ENCODE measurements at regions not wholly inside any gene's neighbourhood (a gene's known extent, or its start where the extent isn't known, plus 50 kb on each side); places are given as distances from the start of the nearest gene placed in this dataset.
"Not testable (repeated sequence)": the region's sequence is repeated elsewhere in the genome, so short reads cannot be mapped to it uniquely, and the experiment has no call there.

DNA sequence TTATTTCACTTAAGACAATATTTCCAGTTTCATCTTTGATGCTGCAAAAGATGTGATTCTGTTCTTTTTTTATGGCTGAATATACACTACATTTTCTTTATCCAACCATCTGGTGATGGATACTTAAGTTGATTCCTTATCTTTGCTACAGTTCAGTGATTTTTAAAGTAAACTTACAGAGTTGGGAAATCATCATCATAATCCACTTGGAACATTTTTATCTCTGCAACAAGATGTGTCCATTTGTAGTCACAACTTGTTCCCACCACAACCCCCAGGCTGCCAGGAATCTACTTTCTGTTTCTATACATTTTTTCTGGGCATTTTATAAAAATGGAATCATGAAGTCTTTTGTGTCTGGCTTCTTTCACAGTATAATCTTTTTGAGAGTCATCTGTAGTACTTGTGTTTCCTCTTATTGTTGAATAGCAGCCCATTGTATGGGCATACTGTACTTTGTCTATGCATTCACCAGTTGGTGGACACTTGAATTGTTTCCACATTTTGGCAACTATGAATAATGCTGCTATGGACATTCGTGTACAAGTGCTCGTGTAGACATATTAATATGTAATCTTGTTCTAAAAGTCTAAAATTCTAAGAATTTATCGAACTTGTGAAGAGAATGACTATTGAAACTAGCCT, 212.5 kb upstream of the DDHD1 start:
- no peak for DNase-seq (ENCODE audit: low read depth, low spot score)

DNA sequence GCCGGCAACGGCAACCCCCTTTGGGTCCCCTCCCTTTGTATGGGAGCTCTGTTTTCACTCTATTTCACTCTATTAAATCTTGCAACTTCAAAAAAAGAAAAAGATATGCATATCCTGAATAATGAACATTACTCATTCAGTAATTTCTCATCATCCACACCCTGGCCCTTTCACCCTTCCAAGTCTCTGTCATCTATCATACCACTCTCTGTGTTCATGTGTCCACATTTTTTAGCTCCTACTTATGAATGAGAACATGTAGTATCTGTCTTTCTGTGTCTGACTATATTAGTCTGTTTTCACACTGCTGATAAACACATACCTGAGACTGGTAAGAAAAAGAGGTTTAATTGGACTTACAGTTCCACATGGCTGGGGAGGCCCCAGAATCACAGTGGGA, 209.8 kb upstream of the DDHD1 start:
- not testable (repeated sequence) for DNase-seq (ENCODE audit: low read depth, low spot score)

DNA sequence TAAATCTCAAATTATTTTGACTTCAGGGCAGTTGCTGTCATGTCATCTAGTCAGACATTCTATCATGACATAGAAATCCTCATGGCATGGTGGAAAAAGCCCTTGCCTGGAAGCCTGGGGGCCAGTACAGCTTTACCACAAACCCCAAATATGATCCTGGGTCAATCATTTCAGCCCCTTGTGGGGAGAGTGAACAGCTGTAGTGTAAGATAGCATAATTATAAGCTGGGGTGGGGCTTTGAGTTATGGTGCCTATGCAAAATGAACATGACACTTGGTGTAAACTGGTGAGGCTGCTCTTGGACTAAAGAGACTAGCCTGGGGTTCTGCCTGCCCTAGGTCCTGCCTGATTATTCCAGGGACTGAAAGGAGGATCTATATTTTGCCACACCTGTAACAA, 207.7 kb upstream of the DDHD1 start:
- DNase-seq (ENCODE audit: low read depth, low spot score) = no peak

DNA sequence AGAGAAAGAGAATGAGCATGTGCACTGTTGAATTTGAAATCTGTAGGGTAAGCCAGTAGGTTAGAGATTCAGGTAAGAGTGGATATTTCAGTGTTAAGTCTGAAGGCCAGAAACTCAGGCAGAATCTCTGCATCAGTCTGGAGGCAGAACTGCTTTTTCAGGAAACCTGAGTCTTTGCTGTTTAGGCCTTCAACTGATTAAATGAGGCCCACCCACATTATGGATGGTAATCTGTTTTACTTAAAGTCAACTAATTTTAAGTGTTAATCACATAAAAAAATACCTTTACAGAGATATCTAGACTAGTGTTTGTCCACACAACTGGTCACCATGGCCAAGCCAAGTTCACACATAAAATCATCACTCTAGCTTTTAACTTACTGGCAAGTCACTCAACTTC, 205.0 kb upstream of the DDHD1 start:
- DNase-seq (ENCODE audit: low read depth, low spot score) = no peak

DNA sequence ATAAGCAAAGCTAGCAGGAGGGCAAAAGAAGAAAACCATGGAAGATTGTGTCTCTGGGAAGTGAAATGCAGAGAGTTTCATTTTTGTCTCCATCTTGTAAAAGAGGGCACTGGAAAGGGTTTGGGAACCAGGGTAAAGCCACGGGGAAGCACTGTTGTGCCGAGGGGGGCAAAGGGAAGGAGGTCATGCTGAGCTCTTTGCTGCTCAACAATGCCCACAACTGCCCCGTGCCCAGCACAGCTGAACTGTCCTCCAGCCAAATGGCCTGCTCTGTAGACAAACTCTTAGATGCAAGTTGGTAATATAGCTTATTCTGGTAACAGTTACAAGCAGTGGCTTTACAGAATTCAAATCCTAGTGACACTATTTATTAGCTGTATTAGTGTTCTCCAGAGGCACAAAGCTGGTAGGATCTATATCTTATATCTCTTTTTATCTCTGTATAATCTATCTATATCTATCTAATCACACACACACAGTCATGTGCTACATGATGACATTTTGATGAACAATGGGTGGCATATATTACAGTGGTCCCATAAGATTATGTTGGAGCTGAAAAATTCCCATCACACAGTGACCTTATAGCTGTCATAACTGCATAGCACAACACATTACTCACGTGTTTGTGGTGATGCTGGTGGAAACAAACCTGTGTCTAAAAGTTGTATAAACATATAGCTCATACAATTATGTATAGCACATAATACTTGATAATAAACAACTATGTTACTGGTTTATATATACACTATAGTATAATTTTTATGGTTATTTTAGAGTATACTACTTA, 203.4 kb upstream of the DDHD1 start:
- no peak for DNase-seq (ENCODE audit: low read depth, low spot score)

DNA sequence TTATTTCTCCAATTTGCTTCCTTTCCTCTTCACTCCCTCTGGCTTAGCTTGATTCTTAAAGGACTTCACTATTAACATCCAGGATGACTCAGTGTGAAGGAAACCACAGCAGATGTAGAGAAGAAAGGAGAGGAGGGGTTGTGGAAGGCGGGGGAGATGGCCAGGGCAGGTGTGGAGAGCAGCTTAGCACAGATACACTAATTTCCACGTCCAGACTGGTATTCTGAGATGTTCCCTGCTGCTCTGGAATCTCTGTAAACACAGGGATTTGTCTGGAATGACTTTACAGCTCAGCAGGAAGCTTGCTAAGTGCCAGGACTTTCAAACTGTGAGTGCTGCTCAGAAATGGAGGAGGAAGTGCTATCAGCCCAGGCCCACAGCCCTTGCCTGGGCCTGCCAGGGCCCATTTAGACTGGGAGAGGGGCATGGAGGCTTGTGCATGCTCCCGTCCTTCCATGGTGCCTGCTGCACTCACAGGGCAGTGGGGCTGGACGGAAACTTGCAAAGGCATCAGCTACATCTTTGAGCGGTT, 202.5 kb upstream of the DDHD1 start:
- DNase-seq (ENCODE audit: low read depth, low spot score) = peak; percentile 93

DNA sequence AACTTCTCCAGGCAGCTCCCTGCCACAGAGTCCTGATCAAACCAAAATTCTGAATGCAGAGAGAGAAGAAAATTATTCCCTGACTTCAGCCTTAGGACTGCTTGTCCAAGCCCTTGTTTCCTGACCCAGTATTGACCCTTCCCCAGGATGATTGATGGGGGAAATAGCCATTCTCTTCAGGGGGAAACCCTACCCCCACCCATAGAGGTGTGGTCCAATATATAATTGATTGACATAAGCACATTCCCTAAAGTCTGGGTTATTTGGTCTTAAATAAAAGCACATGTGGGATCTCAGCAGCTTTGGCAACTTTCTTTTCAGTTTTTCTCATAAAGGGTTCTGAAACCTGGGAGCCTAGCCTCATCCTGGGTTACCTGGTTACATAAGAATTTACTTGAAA, 201.2 kb upstream of the DDHD1 start:
- no peak for DNase-seq (ENCODE audit: low read depth, low spot score)

DNA sequence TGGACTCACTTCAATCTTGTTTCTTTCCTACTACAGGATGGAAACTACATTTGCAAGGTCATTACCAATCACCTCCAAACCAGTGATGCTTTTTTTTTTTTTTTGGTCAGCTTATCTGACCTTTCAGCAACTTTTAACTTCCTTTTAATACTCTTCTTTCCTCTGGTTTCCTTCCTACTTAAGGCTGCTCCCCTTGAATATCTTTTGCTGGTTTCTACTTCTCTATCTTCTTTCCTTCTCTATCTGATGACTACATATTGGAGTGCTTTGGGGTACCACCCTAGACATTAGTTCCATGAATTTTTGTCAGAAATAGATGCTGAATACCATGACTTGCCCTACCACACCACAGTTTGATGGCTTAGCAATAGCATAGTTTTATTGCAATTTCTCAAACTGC, 197.7 kb upstream of the DDHD1 start:
- no peak for DNase-seq (ENCODE audit: low read depth, low spot score)

DNA sequence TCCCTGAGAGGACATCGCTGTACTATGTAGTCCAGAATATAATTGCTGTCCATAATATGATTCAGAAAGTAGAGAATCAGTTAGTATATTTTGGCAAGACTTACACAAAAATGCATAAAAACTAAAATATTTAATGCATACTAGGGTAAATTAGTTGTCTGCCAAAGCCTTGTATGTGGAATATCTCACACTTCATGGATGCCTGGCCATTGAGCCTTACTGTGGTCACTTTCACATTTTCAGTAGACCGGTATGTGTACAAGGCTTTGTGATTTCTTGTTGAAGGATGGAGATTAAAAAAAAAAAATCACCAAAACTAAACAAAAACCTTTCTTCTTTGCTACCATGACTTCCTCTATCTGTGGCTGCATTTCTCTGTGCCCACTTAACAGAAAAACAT, 197.3 kb upstream of the DDHD1 start:
- DNase-seq (ENCODE audit: low read depth, low spot score) = no peak

DNA sequence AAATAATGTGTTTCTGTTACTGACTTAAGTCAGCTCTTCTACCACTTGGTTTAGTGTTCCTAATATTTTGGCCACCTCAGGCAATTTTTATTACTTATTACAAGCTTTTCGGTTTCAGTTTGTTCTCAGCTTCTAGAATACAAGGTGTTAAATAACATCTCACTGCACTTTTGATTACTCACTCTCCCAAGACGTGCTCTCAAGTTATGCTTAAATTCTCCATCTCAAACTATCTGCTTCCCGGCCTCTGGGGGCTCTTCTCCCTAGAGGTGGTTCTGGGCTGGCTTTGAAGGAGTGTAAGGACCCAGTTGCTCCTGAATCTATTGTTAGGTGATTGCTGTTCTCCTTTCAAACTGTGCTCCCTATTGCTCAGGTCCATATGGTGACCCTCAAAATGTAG, 193.9 kb upstream of the DDHD1 start:
- no peak for DNase-seq (ENCODE audit: low read depth, low spot score)

DNA sequence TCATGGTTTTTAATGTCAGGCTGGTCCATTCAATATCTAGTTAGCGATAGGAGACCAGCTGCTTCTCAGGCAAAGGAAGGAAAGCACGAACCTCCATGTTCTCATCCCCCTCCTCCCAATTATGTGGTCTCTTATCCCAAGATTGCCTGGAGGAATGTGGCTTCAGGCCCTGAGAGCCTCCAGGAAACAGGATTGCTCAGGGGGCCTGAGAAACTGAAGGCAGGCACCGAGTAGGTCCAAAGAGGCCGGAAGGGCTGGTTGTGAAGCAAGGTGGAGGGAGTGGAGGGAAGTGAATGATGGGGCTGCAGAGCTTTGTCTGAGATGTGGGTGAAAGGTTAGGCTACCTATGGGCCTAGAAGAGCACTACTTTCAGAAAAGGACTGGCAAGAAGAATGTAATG, 188.2 kb upstream of the DDHD1 start:
- DNase-seq (ENCODE audit: low read depth, low spot score) = no peak

DNA sequence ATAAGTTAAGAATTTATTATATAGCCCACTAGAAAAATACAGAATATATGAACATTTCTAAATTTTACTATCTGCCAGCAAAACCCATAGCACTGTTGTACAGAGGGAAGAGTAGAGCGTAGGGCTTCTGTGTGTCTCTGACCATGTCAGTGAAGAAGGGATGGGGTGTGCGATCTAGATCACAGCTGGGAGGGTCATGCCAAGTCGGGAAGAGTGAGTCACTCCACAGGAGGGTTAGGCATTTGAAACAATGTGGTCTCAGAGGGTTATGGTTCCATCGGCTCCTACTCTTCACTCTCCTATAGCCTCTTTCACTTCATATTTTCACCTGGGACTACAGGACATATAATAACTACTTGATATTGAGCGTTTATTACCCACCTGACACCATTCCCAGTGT, 185.1 kb upstream of the DDHD1 start:
- DNase-seq (ENCODE audit: low read depth, low spot score) = no peak

DNA sequence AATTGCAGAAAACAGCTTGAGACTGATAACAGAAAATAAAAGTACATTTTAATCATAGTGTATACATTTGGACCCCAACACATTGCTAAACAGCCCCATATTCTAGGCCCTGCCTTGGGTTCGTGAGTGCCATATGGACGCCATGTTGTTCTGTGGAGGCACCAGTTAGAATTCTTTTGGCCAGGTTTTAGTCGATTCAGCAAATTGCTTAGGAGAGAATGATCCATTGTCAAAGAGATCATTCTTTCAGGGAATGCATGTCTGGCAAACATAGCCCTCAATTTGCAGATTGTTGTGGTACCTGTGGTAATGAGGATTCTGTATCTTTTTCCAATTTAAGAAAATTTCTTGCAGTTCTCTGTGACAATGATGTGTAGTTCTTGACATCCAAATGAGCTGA, 183.6 kb upstream of the DDHD1 start:
- no peak for DNase-seq (ENCODE audit: low read depth, low spot score)

DNA sequence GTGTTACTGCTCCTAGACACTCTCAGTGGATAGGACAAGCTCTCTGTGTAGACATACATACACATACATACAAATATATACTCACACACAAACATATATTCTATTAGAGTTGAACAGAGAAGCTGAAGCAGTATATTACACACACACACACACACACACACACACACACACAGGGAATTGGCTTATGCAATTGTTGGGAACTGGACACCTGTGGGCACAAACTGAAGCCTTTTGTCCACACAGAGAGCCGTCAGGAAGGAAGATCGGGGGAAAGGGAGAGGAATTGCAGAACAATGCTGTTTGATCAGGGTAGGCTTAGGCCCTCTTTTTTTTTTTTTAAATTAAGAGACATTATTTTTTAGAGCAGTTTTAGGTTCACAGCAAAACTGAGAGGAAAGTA, 180.7 kb upstream of the DDHD1 start:
- DNase-seq (ENCODE audit: low read depth, low spot score) = no peak

DNA sequence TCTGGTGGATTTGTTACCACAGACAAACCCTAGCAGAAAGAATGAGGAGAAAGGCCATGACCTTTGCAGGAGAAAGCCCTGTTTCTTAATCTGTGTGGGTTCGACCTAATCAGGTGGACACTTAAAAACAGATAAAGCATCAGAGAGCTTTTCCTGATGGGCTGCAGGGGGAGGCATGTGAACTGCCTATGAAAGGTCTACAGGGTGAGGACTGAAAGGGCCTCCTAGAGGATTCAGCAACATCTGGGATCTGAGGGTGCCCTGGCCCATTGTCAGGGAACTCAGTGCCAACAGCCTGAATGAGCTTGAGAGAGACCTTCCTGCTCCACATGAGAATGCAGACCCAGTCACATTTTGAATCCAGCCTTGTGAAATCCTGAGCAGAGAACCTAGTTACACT, 178.8 kb upstream of the DDHD1 start:
- no peak for DNase-seq (ENCODE audit: low read depth, low spot score)

DNA sequence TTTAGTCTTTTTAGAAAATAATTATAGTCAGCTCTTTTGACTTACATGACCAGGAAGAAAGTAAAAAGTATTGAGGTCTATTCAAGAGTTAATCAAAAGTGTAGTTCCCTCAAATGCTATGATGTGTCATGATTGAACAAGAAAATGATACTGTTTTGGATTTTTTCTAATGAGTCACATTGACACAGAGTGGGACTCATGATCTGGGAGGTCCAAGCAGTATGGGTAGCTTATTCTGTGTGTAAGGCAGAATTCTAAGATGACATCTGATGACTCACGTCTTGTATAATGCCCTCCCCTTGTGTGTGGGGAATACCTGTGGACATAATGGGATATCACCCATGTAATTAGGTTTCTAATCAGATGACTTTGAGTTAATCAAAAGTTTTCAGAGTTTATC, 178.1 kb upstream of the DDHD1 start:
- DNase-seq (ENCODE audit: low read depth, low spot score) = no peak

DNA sequence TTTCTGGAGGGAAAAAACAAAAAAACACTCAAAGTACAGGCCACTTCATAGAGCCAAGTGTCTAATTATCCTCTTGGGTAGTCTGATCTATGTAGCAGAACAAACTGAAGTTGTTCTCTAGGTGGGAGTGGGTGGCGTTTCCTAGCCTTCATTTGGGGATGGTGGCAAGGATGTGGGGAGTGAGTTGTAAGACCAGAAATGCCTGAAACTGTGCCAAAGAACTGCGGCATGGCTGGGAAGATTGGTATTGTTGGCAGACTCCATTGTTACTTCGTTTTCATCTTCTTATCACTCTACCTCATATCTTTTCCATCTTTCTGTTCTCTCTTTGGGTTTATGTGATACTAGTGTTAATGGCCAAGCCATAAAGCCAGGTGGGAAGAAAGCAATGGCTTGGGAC, 177.3 kb upstream of the DDHD1 start:
- DNase-seq (ENCODE audit: low read depth, low spot score) = no peak

DNA sequence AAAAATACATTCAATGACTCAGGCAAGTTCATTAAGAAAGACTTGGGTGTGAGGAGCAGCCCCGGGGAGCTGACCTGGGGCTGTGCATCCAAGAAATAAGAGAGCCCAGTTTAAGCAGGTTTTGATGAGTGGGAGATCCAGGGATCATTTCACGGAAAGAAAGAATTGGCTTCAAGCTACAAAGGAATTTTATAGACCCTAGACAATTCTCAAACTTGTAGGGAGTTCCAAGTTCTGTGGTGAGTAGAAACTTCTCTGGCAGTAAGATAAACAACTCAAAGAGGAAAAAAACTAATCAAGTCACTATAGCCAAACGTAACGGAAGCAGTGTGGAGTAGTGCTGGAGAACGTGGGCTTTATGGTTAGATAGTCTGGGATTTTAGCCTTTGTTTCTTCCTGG, 175.7 kb upstream of the DDHD1 start:
- DNase-seq (ENCODE audit: low read depth, low spot score) = no peak

DNA sequence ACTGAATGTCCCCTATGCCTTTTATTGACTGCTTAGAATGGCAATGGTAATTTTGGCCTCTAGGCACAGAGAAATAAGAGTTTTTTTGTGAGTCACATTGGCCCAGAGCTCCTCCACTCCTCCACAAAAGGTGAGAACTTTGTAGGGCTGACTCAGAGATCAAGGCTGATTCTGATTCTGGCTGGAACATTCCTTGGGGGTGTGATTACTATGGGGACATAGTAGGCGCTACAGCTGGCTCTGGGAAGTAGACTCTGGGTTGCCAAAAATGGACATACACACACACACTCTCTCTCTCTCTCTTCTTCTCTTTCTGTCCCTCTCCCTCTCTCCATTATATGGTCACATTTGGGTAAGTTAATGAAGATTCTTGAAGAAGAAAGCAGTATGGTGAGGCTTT, 174.6 kb upstream of the DDHD1 start:
- DNase-seq (ENCODE audit: low read depth, low spot score) = no peak

DNA sequence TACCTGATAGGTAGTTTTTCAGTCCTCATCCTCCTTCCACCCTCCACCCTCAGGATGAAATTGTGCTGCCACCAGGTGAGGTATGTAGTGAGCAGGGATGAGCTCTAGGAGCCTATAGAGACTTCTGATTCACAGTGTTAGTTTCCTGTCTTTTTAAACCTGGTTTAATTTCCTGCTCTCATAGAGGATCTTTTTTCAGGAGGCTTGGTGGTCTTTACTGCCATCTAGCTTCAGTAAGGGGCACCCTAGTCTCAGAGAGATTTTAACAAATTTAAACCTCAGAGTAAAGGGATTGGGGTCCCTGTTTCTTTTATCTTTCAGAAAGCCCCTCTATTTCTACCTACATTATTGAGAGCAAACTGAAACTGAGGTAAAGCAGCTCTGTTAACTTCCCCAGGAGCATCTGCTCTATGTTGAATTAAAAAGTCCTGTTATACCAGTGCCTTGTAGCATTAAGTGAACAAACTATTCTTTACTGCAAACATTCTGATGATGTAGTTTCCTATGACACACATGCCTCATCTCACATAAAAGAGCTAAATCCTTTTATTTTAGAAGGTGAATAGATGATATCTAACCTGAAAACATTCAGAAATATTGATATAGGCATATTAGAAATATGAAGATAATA, 172.2 kb upstream of the DDHD1 start:
- DNase-seq (ENCODE audit: low read depth, low spot score) = no peak

DNA sequence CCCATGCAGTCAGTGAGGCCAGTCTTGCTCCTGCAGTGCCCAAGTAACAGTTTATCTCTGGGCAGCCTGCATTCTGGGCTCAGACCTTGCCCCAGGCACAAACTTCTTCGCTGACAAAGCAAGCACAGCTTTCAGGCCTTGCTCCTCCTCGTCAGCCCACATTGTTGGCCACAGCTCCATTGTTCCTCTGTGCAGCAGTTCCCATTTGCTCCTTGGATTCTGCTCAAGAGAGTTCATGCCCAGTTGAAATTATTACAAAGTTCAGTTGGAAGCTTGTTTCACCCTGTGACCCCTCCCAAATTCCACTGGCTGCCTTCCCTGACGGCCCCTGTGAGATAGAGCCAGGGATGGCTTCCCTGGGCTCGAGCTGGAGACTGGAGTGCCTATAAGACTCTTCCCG, 163.4 kb upstream of the DDHD1 start:
- no peak for DNase-seq (ENCODE audit: low read depth, low spot score)

DNA sequence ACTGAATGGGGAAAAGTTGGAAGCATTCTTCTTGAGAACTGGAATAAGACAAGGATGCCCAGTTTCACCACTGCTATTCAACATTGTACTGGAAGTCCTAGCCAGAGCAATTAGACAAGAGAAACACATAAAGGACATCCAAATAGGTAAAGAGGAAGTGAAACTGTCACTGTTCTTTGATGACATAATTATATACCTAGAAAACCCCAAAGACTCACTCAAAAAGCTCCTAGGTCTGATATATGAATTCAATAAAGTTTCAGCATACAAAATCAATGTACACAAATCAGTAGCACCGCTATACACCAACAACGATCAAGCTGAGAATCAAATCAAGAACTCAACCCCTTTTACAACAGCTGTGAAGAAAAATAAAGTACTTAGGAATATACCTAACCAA, 157.3 kb upstream of the DDHD1 start:
- no peak for DNase-seq (ENCODE audit: low read depth, low spot score)

DNA sequence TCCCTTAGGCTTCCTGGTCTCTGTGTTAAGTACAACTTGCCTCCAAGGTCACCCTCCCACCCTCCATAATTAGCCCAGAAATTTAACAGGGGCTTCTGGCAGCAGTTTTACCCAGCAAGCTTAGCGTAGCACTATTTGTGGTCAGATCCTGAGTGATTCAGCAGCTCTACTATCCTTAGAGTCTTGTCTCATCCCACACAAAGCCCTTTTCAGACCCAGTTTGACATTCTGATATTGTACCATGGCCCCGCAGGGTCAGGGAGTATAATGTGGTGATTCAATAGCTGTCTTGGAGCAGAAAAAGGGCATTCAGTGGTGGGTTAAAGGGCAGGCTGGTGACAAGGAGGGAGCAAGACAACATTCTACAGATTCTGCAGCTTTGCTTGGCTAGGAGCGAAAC, 153.8 kb upstream of the DDHD1 start:
- no peak for DNase-seq (ENCODE audit: low read depth, low spot score)
